NCI-H345 treated with DMSO at 0.1 percent for 48 hours (cell line): ENCODE measurements at regions not wholly inside any gene's neighbourhood (a gene's known extent, or its start where the extent isn't known, plus 50 kb on each side); places are given as distances from the start of the nearest gene placed in this dataset.
"Not testable (repeated sequence)": the region's sequence is repeated elsewhere in the genome, so short reads cannot be mapped to it uniquely, and the experiment has no call there.

Experiments
- DNase-seq: peaks from one replicate; lab custom pipeline; 2025; ENCODE audit not compliant: unreplicated experiment; lab: John Stamatoyannopoulos, UW

DNA sequence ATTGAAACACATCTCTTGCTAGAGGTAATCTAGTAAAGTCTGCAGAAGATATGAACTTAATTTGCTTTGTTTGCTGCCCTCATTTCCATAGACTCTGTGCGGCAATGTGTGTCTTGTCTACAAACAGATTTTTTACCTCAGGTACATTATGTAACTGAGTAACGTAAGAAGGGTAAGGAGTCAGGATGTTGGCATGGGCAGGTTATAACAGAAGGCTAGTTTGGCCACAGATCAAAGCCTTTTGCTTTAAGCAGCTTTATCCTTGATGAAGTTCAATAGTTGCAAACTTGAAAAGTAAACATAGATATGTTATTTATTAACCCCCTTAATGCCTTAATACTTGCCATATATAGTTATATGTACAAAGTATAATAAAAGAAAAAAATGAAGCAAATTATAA lies 391.6 kb upstream of the FKBP1C start:
- DNase-seq = no peak

DNA sequence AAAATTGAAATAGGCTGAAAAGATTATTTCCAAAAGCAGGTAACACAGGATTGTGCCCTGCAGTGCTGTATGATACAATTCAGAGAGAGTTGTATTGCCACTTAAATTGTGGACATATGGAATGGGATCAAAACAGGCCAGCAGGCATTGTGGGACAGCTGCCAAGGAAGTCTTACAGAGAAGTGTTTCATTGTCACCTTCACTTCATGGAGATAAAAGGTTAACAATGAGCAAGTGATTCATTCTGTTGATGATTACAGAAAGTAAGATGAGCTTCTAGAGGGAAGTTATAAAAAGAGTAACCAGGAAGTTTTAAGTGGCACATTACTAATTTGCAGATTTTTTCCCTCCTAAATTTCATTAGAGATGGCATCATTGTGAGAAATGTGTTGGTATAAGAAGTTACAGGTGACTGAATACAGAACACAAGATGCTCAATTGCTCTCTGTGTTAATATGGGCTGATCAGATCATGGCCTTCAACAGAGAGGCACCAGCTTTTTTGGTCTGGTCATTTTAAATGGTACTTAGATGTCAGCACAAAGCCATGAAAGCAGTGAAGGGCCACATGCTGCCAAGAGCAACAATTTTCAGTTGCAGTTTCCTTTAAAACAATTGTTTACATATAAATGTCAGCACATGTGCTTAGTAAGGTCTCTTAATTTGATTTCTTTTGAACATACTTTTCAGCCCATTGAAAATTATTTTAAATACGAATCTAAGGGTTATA lies 402.5 kb upstream of the FKBP1C start:
- peak; percentile 19 for DNase-seq

DNA sequence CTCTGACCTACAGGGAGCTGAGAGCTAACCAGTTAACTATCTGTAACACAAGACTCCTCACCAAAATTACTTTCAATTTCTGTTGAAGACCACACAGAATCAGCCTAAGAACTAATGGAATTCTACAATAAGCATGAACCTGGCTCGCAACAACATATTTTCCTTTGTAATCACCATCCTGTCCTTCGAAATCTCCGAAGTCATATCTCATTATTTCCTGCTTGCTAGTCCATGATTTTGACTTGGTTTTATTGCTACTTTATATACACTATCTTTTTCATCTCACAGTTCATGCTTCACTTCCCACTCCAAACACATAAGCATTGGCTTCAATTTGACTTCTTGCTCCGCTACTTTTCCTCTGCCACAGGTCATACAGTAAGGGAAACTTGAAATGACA lies 405.8 kb upstream of the FKBP1C start:
- no peak for DNase-seq

DNA sequence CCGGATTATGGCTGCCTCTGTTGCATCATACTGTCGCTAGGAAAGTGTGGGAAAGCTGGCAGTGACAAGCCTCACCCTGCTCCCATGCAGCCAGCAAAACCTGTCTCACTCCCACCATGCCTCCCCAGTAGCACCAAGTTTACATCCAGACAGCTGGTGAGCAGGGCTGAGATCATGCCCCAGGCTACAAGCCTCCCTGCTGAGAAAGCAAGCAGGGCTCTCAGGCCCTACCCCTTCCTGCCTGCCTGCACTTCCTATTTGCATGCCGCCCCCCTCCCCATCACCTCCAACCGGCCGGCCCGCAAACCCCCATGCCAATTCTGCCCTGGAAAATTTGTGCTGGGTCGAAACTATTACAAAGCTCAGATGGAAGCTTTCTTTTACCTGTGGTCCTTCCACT lies 408.2 kb upstream of the FKBP1C start:
- DNase-seq = peak; percentile 9

DNA sequence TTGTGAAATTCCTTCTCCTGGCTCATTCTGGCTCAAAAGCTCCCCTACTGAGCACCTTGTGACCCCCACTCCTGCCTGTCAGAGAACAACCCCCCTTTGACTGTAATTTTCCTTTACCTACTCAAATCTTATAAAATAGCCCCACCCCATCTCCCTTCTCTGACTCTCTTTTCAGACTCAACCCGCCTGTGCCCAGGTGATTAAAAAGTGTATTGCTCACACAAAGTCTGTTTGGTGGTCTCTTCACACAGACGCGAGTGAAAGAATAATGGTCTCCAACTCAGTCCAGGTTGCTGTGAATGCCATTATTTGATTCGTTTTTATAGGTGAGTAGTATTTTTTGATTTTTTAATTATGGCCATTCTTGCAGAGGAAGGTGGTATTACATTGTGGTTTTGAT lies 414.1 kb upstream of the FKBP1C start:
- DNase-seq = no peak

DNA sequence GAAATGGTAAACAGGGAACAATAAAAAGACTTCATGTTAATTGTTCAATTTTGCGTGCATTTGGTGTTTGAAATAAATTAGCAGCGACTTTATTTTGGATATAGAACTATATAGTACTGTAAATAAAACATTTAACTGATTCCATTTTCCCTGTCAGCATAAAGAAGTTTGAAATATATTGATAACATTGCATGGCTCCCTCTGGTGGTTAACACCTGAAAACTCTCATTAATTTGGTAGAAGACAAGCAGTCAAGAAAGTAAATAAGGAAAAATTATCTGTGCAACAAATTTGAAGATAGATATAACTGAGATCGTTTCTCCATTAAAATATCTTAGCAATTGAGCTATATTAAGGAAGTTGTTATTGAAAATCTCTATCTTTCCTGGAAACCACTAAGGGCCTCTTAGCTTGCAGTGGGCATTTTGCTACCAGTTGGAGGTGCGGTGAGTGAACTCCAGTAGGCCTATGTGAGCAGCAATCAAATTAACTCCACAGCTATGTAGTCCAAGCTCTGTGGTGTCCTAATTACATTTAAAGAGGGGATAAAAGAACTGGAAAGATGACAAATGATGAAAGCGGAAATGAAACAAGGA lies 435.7 kb upstream of the FKBP1C start:
- DNase-seq = no peak

DNA sequence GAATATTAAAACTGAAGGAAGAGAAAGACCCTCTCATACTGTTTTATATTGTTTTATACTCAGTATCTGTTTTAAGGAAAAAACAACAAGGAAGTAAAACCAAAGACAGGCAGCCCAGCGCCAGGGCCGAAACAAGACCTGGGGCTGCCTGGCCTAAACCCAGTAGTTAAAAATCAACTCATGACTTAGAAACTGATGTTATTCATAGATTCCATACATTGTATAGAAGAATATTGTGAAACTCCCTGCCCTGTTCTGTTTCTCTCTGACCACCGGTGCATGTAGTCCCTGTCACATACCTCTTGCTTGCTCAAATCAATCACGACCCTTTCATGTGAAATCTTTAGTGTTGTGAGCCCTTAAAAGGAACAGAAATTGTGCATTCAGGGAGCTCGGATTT lies 445.1 kb upstream of the FKBP1C start:
- not testable (repeated sequence) for DNase-seq

DNA sequence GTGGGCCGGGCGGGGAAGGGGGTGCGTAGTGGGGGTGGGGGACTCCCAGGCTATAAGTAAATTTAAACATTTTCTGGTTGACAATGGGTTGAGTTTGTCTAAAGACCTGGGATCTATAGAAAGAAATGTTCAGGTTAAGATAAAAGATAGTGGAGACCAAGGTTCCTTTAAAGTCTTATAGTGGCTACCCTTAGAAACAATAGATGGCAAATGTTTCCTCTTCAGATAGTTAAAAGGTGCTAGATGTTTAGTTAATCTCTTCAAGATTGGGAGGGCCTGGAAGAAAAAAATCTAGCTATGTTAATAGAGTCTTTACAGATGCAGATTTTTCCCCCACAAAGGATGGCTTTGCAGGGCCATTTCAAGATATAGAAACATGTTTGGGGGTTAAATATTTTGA lies 446.4 kb upstream of the FKBP1C start:
- no peak for DNase-seq

DNA sequence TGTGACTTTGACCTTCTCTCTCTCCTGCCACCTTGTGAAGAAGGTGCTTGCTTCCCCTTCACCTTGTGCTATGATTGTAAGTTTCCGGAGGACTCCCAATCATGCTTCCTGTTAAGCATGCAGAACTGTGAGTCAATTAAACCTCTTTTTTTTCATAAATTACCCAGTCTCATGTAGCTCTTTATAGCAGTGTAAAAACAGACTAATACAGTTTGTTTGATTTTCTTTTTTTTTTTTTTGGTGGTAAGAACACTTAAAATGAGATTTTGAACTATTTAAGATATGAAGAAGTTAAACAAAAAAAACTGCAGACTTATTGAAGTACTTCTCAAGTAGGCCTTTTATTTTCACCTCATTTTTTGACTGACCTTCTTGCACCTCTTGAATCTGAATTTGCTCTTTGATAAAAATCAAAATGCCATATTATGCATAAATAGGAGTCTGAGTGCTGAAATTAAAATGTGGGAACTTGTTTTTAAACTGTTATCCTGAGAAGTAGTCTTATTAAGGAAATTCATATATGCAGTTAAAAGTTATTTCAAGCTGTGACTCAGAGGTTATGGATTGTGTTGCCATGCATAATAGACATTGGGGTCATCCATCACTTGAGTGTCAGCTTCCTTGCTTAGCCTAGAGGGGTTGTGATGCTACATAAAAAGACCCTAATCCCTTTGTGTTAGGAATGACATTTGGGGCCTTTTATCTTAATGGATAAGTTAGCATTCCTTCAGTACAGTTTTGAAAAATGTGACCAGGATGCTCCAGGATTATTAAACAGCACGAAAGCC lies 447.9 kb upstream of the FKBP1C start:
- DNase-seq = no peak

DNA sequence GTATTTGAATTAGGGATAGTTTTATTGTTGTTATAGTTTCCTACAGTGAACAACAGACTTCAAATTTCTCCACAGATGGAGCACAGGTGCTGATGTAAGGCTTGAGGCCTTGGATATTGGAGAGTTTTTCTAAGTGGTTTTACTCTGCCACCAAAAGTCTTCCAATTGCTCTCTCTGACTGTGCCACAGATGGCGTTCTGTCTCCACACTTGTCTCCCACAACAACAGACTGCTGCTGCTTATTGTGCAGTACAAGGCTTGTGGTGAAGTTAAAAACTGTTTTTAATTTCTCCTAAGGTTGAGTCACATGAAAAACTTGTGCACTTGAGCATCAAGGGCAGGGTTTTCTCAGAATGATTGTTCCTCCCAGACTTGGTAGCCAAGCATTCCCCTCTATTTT lies 460.9 kb upstream of the KHDRBS2 start:
- no peak for DNase-seq

DNA sequence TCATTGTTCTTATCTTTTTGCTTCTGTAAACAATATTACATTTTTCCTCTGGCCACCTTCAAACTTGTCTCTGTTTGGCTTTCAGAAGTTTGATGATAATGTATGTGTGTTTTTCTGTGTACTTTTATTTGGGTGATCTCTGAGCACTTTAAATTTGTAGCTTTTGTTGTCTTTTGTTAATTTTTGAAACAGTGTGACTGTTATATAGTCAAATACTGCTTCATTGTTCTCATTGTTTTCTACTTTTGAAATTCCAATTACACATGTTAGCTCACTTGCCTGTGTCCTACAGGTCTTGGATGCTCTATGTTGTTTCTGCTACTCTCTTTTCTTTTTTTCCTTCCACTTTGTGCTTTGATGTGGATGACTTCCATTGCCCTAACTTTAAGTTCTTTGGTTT lies 460.1 kb upstream of the KHDRBS2 start:
- no peak for DNase-seq

DNA sequence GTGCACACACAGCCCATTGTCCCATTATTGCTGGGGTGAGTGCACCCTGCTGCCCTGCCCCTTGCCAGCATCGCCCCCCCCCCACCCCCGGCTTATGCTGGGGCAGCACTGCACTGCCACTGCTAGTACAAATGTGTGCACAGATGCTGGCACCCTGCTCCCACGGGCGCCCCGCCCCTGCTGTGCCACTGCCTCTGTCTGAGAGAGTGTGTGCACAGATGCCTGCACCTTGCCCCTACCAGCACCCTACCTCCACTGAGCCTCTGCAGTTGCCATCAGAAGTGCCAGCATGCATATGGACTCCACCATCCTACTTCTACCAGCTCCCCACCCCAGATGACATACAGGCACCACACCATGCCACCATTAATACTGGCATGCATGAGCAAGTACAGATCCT lies 454.6 kb upstream of the KHDRBS2 start:
- no peak for DNase-seq

DNA sequence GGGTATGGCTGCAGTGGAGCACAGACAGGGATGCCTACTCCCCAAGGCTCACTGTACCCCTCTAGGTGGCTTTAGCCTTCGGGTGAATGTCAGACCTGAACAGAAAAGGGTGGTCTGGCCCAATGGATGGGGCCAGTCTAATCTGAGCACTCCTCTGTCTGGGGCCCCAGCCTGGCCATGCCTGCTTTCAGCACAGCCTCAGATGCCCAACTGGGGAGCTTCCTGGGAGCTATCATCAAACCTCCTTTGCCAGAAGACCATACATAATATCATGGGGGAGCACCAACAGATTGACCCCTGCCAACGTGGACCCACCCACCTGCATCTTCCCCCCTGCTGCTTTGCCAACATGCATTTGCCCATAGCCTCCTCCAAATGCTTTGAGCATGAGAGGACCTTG lies 454.1 kb upstream of the KHDRBS2 start:
- DNase-seq = no peak

DNA sequence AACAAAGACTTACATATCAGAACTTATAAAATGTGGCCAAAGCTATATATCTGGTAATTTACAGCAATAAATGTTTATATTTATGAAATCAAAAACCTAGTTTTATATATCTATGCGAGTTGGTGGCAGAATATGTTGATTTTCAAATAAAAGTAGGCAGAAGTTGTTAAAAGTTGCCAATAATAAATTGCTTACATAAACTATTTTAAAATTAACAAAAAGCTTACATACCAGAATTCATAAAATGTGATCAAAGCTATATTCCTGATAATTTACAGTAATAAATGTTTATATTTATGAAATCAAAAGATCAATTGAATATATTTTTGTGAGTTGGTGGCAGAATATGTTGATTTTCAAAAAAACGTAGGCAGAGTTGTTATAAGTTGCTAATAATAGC lies 451.8 kb upstream of the KHDRBS2 start:
- DNase-seq = no peak

DNA sequence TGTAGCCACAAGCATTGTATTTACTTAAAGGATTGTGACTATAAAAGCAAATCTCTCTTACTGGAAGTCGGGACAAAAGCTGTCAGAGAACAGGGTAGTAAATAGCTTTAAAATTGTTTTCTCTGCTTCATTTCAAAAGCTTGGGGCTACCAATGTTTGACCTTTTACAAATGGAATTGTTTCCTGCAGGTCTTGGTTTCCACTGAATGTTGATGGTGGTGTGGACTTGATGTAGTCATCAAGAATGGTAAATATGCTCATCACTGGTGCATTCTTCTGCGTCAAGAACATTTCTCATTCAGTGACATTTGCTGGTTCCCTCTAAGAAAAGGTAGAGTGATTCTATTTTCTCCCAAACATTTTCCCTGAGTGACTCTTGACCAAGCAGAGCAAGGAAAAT lies 435.4 kb upstream of the KHDRBS2 start:
- no peak for DNase-seq

DNA sequence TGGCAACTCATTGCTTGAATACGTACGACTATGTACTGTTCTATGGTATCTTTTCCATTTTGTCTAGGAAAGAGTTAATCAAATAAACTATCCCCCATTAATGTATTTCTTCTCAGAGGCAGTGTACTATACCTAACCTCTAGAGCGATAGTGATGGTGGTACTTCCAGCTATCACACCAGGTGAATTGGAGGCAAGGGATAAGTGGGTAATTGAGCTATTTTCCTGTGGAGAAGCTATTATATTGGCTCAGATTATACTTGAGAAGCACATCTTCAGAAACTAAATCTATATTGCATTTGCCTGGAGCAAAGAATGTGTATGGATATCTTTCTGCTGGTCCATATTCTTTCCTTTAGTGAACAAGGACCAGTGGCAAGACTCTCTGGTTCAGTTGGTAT lies 430.7 kb upstream of the KHDRBS2 start:
- DNase-seq = no peak

DNA sequence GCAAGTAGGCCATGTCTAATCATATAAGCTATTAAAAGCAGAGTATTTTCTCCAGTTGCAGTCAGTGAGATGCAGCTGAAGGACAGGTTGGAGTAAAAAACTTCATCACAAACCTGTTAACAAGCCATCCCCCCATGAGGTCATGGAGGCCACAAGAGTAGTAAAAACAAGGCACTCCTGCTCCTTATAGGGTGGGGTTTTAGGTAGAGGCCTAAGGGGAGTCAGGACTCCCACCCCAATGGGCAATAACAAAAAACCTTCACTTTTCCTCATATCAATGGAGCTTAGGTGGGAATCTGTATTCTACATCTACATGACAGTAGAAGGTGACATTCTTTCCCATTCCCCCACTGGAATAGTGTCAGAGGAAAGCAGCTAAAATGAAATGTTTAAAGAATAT lies 428.1 kb upstream of the KHDRBS2 start:
- no peak for DNase-seq

DNA sequence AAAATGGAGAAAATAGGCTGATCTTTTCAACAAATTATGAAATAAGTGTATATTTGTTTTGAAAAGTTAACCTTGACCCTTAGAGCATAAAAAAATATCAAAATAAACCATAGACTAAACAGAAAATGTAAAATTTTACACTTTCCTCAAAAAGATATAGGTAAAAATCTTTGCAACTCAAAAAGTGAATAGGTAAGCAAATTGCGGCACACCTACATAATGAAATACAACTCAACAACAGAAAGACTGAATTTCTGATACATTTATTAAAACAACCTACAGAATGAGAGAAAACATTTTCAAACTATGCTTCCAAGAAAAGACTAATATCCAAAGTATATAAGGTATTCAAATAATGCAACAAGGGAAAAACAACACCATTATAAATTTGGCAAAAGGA lies 425.7 kb upstream of the KHDRBS2 start:
- DNase-seq = no peak

DNA sequence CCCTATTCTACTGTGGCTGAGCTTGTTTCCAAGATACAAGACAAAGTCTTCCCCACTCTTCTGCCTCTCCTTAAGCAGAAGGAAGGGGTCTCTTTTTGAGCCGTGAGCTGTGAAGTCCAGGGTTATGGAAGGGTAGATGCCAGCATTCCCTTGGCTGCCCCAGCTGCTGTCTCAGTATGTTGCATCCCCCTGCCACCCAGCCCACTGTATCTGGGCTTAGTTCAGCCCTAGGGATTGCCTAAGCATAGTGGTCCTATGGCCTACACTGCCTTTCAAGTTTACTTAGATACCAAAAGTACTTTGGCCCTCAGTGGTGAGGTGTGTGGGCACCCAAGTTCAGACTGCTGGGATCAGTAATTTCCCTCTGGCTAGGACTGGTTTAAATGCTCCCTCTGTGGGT lies 421.9 kb upstream of the KHDRBS2 start:
- no peak for DNase-seq

DNA sequence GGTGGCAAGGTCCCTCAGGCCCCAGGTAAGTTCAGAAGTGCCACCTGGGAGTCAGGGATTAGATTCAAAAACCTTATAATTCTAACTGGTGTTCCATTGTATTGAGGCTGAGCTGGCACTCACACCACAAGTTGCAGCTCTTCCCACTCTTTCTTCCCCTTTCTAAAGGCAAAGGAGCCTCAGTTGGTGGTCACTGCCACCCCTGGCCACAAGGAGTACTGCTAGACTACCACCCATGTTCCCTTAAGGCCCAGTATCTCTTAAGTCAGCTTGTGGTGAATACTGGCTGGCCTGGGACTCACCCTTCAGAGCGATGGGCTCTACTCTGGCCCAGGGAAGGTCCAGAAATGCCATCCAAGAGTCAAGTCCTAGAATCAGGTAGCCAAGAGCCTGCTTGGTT lies 421.1 kb upstream of the KHDRBS2 start:
- no peak for DNase-seq

DNA sequence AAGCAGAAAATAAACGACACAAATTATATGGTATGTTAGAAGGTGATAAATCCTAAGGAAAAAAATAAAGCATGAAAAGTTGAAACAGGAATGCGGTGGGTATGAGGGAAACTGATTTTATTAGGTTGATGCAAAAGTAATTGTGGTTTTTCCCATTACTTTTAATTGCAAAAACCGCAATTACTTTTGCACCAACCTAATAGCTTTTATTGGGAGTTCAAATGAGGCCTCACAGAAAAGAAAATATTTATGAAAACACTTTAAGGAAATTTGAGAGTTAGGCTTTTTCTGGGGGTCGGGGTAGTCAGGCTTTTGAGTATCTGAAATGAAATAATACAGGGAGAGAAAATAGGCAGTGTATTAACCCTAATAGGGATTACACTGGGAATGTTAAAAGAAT lies 397.0 kb upstream of the KHDRBS2 start:
- DNase-seq = no peak

DNA sequence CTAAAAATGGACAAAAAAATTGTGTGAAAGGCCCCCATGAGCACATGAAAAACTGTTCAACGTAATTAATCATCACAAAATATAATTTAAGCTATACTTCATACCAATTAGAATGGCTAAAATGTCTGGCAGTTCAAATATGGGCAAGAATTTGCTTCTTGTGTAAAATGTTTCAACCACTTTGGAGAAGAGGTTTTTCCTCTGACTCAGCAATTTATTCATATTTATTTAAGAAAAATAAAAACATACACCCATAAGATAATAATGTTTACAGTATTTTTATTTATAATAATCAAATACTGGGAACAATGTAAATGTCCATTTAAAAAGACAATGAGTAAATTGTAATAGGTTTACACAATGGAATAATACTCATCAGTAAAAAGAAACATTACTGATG lies 395.1 kb upstream of the KHDRBS2 start:
- no peak for DNase-seq
